ENCODE measurements at regions not wholly inside any gene's neighbourhood (a gene's known extent, or its start where the extent isn't known, plus 50 kb on each side); places are given as distances from the start of the nearest gene placed in this dataset.

GRCh38 chr18:76546088-76546435 lies 51.0 kb upstream of the ZNF516 start:
- TF ChIP-seq, protein P1, sequence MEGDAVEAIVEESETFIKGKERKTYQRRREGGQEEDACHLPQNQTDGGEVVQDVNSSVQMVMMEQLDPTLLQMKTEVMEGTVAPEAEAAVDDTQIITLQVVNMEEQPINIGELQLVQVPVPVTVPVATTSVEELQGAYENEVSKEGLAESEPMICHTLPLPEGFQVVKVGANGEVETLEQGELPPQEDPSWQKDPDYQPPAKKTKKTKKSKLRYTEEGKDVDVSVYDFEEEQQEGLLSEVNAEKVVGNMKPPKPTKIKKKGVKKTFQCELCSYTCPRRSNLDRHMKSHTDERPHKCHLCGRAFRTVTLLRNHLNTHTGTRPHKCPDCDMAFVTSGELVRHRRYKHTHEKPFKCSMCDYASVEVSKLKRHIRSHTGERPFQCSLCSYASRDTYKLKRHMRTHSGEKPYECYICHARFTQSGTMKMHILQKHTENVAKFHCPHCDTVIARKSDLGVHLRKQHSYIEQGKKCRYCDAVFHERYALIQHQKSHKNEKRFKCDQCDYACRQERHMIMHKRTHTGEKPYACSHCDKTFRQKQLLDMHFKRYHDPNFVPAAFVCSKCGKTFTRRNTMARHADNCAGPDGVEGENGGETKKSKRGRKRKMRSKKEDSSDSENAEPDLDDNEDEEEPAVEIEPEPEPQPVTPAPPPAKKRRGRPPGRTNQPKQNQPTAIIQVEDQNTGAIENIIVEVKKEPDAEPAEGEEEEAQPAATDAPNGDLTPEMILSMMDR (IDR thresholded peaks at IDR 0.05) = no peak
- TF ChIP-seq POLR2A (IDR thresholded peaks at IDR 0.05) = no peak

Measured in right lobe of liver (tissue), 4 donors.